AG04450 (cell line): ENCODE measurements at regions not wholly inside any gene's neighbourhood (a gene's known extent, or its start where the extent isn't known, plus 50 kb on each side); places are given as distances from the start of the nearest gene placed in this dataset.

Experiments
- CTCF ChIA-PET: fragments of 300-600, 350-600 bp; formaldehyde crosslinking; extraction: SDS; loops from one replicate; lab custom pipeline; 2022; ENCODE audit warnings: antibody characterized with exemption, inconsistent platforms; lab: Charles Lee
- POLR2A ChIA-PET: fragments of 350-600 bp; formaldehyde crosslinking; extraction: SDS; loops from one replicate; lab custom pipeline; 2021; ENCODE audit warnings: antibody characterized with exemption, inconsistent platforms; lab: Yijun Ruan, JAX
- DNase-seq: peaks from one replicate; pipeline ENCODE4 v3.0.0-alpha.2; 2011; ENCODE audit warnings: low read depth, low spot score
- H3K27ac ChIP-seq: one replicate; pipeline ENCODE4 v1.5.1; 2012; ENCODE audit warnings: low read depth, low read length, control low read depth
- H3K27me3 ChIP-seq: one replicate; pipeline ENCODE4 v1.6.0; 2012; ENCODE audit warnings: low read length; ENCODE audit not compliant: control insufficient read depth, insufficient read depth
- H3K4me3 ChIP-seq: 2 replicates; pipeline ENCODE4 v1.5.1; 2011; ENCODE audit warnings: mild to moderate bottlenecking, low read depth, low read length, control low read depth
- H3K9me3 ChIP-seq: 2 replicates; pipeline ENCODE4 v1.5.1; 2012; ENCODE audit warnings: low read length; ENCODE audit not compliant: control insufficient read depth, insufficient read depth
- CTCF ChIP-seq: IDR thresholded peaks from 2 replicates; pipeline ENCODE4 v1.5.1; 2011; ENCODE audit warnings: low read depth, low read length, control low read depth, inconsistent platforms

GRCh38 chr12:29990971-29991370, 207.2 kb upstream of the TMTC1 start:
- POLR2A ChIA-PET: no interaction called here
- Histone ChIP-seq H3K4me3 (no peak overlapping the region), H3K27ac (no peak overlapping the region), H3K9me3 (no peaks in the 10 kb centered on the region), H3K27me3 (peaks cover 2% of the 10 kb centered on the region)
- CTCF ChIA-PET: no interaction called here
- no peak for DNase-seq
- no peak for TF ChIP-seq CTCF

GRCh38 chr12:29983851-29984250, 200.1 kb upstream of the TMTC1 start:
- CTCF ChIA-PET: interaction anchor here (1.2 kb wide), 1 partner anchor 24 kb away, joined by 3 read pairs; no protein-coding TSS in a partner anchor
- Histone ChIP-seq H3K9me3 (no peaks in the 10 kb centered on the region), H3K27me3 (no peaks in the 10 kb centered on the region), H3K4me3 (no peak overlapping the region), H3K27ac (no peak overlapping the region)
- POLR2A ChIA-PET: no interaction called here
- DNase-seq: no peak
- TF ChIP-seq CTCF: no peak

GRCh38 chr12:29980304-29980703, 196.6 kb upstream of the TMTC1 start:
- H3K27me3 ChIP-seq: no peaks in the 10 kb centered on the region
- ChIA-PET POLR2A (no interaction called here), CTCF (no interaction called here)
- no peak overlapping the region for H3K27ac ChIP-seq
- no peak overlapping the region for H3K4me3 ChIP-seq
- no peak for DNase-seq
- H3K9me3 ChIP-seq: no peaks in the 10 kb centered on the region
- no peak for TF ChIP-seq CTCF

- Histone ChIP-seq H3K27me3 (peaks cover 2% of the 10 kb centered on the region), H3K9me3 (no peaks in the 10 kb centered on the region), H3K4me3 (no peak overlapping the region), H3K27ac (no peak overlapping the region)
- ChIA-PET CTCF (no interaction called here), POLR2A (no interaction called here)
- no peak for DNase-seq
- TF ChIP-seq CTCF: no peak
These were observed 187.7 kb upstream of the TMTC1 start for GRCh38 chr12:29971446-29971845.

- ChIA-PET POLR2A (no interaction called here), CTCF (interaction anchor here (0.7 kb wide), 1 partner anchor 296 kb away, joined by 3 read pairs; no protein-coding TSS in a partner anchor)
- H3K27me3 ChIP-seq: peaks cover 2% of the 10 kb centered on the region
- no peak overlapping the region for H3K27ac ChIP-seq
- H3K4me3 ChIP-seq: no peak overlapping the region
- no peaks in the 10 kb centered on the region for H3K9me3 ChIP-seq
- DNase-seq: no peak
- TF ChIP-seq CTCF: no peak
These were observed 186.8 kb upstream of the TMTC1 start for GRCh38 chr12:29970501-29970900.
